ENCODE measurements at regions not wholly inside any gene's neighbourhood (a gene's known extent, or its start where the extent isn't known, plus 50 kb on each side); places are given as distances from the start of the nearest gene placed in this dataset.

DNA sequence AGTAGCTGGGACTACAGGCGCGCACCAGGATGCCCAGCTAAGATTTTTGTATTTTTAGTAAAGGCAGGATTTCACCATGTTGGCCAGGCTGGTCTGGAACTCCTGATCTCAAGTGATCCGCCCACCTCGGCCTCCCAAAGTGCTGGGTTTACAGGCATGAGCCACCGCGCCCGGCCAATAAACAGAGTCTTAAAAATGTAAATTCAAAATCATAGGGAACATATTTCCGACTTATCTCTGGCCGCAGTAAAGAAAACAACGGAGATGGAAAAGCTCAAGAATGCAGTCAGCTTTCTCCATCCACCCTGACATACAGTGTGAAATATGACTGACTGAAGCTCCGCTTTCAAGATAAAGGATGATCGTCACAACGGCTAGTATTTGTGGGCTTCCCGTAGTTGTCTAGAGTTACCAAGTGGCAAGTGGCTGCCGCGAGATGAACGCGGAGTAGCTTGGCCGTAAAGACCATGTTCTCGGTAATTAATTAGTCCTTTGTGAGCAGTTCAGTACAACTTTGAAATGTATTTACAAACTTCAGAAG lies 495.1 kb upstream of the FAT1 start:
- WGBS (ENCODE audit: insufficient coverage, insufficient read length) = no CpG with 5 or more reads among the region's 20 CpGs
- H3K27me3 ChIP-seq (ENCODE audit: control insufficient read depth, insufficient read depth, low read length) = no peaks in the 10 kb centered on the region
- no peak overlapping the region for H3K27ac ChIP-seq (ENCODE audit: low read length)
- H3K4me1 ChIP-seq (ENCODE audit: control insufficient read depth, insufficient read depth, low read length) = no peaks in the 10 kb centered on the region
- no peak overlapping the region for H3K4me3 ChIP-seq (ENCODE audit: low read length)
- no peak for DNase-seq (ENCODE audit: low read depth, low spot score)
- no peaks in the 10 kb centered on the region for H3K9me3 ChIP-seq (ENCODE audit: control insufficient read depth, insufficient read depth, low read length)
- no peaks in the 10 kb centered on the region for H3K36me3 ChIP-seq (ENCODE audit: control insufficient read depth, insufficient read depth, low read length)

DNA sequence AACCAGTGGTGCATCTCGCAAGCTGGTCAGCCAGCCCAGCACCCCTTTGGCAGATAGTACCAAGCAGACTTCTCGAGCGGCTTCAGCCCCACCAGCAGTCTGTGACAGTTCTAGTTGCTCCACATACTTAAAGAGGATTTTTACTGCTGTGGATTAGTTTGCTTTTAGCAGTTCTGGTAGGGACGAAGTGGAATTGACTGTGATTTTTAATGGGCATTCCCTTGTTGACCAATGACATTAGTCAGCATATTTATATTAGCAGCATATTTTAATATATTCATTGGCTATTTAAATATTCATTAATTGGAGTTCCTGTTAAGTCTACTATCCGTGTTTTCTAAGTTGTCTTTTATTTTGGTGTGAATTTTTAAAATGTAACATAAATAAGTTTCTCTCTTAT lies 500.9 kb upstream of the FAT1 start:
- H3K36me3 ChIP-seq (ENCODE audit: control insufficient read depth, insufficient read depth, low read length) = no peaks in the 10 kb centered on the region
- no peak for DNase-seq (ENCODE audit: low read depth, low spot score)
- no CpG with 5 or more reads among the region's 5 CpGs for WGBS (ENCODE audit: insufficient coverage, insufficient read length)
- H3K4me1 ChIP-seq (ENCODE audit: control insufficient read depth, insufficient read depth, low read length) = no peaks in the 10 kb centered on the region
- H3K4me3 ChIP-seq (ENCODE audit: low read length) = no peak overlapping the region
- H3K27ac ChIP-seq (ENCODE audit: low read length) = no peak overlapping the region
- no peaks in the 10 kb centered on the region for H3K9me3 ChIP-seq (ENCODE audit: control insufficient read depth, insufficient read depth, low read length)
- H3K27me3 ChIP-seq (ENCODE audit: control insufficient read depth, insufficient read depth, low read length) = no peaks in the 10 kb centered on the region

DNA sequence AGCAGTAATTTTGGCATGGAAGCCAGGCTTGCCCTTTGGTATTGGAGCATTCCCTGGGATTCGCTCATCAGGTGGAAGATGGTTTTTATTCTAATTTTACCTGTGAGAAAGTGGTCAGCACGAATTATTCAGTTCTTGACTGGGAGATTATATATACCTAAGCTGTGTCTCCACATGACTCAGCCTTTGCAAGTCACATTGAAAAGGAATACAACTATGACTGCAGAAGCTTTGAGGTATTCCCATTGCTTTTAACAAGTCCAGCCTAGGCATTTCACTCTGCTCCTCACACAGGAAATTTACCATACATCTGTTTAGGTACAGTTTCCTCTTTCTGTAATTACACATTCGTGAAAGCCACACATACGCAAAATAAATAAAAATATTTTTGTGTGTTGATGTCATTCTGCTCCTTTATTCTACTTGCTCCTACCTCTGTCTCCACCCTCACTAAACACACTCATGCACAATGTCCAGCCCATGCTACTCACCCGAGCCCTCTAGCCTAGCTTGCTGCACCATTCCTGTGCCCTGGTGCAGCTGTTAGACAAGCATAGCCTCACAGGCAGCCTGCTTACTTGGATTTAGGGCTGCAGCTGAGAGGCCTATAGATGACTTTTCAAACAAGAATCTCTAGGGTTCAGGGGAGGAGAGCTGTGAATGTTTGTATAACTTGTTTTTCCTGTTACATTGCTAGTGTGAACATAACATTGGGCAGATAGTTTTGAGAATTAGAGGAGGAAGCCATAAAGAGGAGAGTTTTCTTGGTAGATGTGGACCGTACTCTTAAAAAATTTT lies 504.4 kb upstream of the FAT1 start:
- Histone ChIP-seq H3K4me1 (ENCODE audit: control insufficient read depth, insufficient read depth, low read length) (no peaks in the 10 kb centered on the region), H3K4me3 (ENCODE audit: low read length) (no peak overlapping the region), H3K27me3 (ENCODE audit: control insufficient read depth, insufficient read depth, low read length) (no peaks in the 10 kb centered on the region), H3K27ac (ENCODE audit: low read length) (no peak overlapping the region), H3K9me3 (ENCODE audit: control insufficient read depth, insufficient read depth, low read length) (no peaks in the 10 kb centered on the region), H3K36me3 (ENCODE audit: control insufficient read depth, insufficient read depth, low read length) (no peaks in the 10 kb centered on the region)
- no peak for DNase-seq (ENCODE audit: low read depth, low spot score)
- 100% methylated on average over 2 of the region's 6 CpGs for WGBS (ENCODE audit: insufficient coverage, insufficient read length)

DNA sequence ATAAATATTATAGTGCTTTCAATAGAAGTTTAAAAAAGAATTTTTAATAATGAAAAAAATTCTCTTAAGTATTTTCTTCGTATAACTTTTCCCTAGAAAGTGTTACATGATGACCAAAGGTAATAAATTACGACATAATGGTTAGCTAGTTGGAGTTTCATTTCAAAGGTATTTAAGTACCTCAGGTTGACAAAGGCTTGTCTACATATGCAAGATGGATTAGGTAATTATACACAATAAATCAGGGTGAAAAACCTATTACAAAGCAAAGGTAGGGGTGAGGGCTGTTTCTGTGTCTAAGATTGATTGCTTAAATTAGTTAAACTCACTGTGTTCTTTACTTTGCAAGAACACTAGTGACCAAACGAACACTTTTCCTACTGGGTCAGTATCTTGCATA lies 508.5 kb upstream of the FAT1 start:
- WGBS (ENCODE audit: insufficient coverage, insufficient read length) = no CpG with 5 or more reads among the region's 3 CpGs
- no peak for DNase-seq (ENCODE audit: low read depth, low spot score)
- no peaks in the 10 kb centered on the region for H3K27me3 ChIP-seq (ENCODE audit: control insufficient read depth, insufficient read depth, low read length)

DNA sequence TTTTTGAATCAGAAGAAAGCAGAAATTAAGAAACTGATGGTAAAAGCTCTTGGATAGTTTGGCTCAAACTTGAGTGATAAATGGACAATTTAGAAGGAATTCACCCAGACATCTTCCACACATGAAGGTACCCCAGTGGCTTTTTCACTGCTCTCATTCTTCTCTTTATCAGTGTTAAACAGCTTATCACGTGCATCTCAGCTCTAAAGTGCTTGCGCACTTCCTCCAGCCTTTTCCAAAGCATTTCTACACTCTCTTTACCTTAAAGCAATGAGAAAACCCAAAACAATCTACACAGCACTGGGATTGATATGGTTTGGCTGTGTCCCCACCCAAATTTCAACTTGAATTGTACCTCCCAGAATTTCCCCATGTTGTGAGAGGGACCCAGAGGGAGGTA lies 509.1 kb upstream of the FAT1 start:
- Histone ChIP-seq H3K9me3 (ENCODE audit: control insufficient read depth, insufficient read depth, low read length) (no peaks in the 10 kb centered on the region), H3K27me3 (ENCODE audit: control insufficient read depth, insufficient read depth, low read length) (no peaks in the 10 kb centered on the region), H3K4me3 (ENCODE audit: low read length) (no peak overlapping the region), H3K27ac (ENCODE audit: low read length) (no peak overlapping the region), H3K4me1 (ENCODE audit: control insufficient read depth, insufficient read depth, low read length) (no peaks in the 10 kb centered on the region), H3K36me3 (ENCODE audit: control insufficient read depth, insufficient read depth, low read length) (no peaks in the 10 kb centered on the region)
- no peak for DNase-seq (ENCODE audit: low read depth, low spot score)
- no CpG with 5 or more reads among the region's 2 CpGs for WGBS (ENCODE audit: insufficient coverage, insufficient read length)

More for the DNA sequence above, 508.5 kb upstream of the FAT1 start:
- Histone ChIP-seq H3K4me1 (ENCODE audit: control insufficient read depth, insufficient read depth, low read length) (no peaks in the 10 kb centered on the region), H3K27ac (ENCODE audit: low read length) (no peak overlapping the region), H3K36me3 (ENCODE audit: control insufficient read depth, insufficient read depth, low read length) (no peaks in the 10 kb centered on the region), H3K9me3 (ENCODE audit: control insufficient read depth, insufficient read depth, low read length) (no peaks in the 10 kb centered on the region), H3K4me3 (ENCODE audit: low read length) (no peak overlapping the region)

DNA sequence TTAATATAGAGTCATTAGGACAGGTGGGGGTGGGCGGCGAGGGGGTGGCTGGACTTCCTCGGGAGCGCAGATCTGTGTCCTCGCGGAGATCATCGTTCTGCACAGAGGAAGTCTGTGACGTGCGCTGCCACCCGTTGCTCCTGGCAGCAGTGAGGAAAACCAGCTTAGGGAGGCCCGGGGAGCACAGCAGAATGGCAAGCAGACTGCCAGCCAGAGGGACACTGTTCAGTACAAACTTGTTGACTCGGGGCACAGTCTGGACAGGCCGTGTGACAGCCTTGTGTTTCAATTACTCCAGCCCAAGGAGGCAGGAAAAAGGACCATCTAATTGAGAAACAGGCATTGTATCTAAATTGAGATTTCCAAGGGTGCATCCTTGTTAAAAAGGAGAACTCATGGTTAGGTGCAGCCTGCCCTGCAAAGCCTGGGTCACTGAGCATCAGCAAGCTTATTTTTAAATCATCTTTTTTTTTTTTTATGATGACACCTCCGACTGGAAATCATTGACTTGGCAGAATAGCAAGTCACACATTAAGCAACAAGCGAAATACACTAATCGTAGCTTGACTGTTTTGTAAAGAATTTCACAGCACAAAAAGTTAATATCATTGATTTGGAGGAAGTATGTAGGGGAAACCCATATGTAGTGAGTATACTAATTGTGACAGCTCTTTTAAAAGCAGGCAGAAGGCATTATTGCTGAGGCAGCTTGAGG lies 512.0 kb upstream of the FAT1 start:
- no peaks in the 10 kb centered on the region for H3K36me3 ChIP-seq (ENCODE audit: control insufficient read depth, insufficient read depth, low read length)
- no CpG with 5 or more reads among the region's 16 CpGs for WGBS (ENCODE audit: insufficient coverage, insufficient read length)
- no peaks in the 10 kb centered on the region for H3K9me3 ChIP-seq (ENCODE audit: control insufficient read depth, insufficient read depth, low read length)
- H3K4me1 ChIP-seq (ENCODE audit: control insufficient read depth, insufficient read depth, low read length) = no peaks in the 10 kb centered on the region
- H3K27me3 ChIP-seq (ENCODE audit: control insufficient read depth, insufficient read depth, low read length) = no peaks in the 10 kb centered on the region
- DNase-seq (ENCODE audit: low read depth, low spot score) = no peak
- no peak overlapping the region for H3K27ac ChIP-seq (ENCODE audit: low read length)
- H3K4me3 ChIP-seq (ENCODE audit: low read length) = no peak overlapping the region

DNA sequence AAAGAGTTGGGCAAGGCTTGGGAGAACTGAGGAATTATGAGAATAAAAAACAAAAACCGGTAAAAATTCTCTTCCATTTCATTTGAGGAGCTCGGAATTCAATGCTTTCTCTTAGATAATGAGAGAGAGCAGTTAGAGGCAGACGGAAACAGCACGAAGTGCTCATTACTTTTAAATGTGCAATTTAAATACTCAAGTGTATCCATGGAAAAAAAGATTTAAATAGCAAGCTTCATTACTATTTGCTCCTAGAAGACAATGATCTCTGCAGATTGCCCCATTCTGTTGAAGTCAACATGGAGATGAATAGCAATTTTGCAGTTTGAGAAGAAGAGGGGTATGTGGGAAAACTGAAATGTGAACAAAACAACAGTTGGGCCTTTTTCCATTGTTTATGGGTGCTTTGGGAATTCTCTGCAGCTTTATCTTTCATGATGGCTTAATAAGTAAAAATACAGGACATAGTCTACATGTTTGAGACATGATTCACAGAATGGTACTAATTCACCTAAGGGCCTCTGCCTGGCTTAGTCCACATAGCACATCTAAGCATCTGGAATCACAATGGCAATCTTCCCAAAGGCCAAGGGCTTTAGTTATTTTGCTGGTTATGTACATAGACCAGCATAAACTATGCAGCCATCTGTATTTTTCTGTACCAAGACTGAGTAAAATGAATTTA lies 512.7 kb upstream of the FAT1 start:
- no peak overlapping the region for H3K27ac ChIP-seq (ENCODE audit: low read length)
- WGBS (ENCODE audit: insufficient coverage, insufficient read length) = no CpG with 5 or more reads among the region's 4 CpGs

DNA sequence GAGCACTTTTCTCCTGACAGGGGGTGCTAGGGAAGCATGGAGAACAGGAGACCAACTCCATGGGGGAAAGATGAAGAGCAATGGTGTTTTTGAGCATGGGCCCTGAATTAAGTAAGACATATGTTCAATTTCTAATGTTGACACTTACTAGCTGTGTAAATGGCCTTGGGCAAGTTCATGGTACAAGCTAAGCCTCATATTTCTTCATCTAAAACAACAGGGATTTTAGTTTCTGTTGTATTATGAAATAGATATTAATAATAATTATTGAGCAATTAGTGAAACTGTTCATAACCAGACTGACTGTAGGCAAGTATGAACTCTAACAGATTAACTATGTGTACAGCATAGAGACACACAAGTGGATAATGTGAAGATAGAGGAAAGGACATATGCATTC lies 515.0 kb upstream of the FAT1 start:
- H3K4me1 ChIP-seq (ENCODE audit: control insufficient read depth, insufficient read depth, low read length) = no peaks in the 10 kb centered on the region
- H3K4me3 ChIP-seq (ENCODE audit: low read length) = no peak overlapping the region
- H3K36me3 ChIP-seq (ENCODE audit: control insufficient read depth, insufficient read depth, low read length) = no peaks in the 10 kb centered on the region
- no peaks in the 10 kb centered on the region for H3K27me3 ChIP-seq (ENCODE audit: control insufficient read depth, insufficient read depth, low read length)
- no peak overlapping the region for H3K27ac ChIP-seq (ENCODE audit: low read length)
- no peak for DNase-seq (ENCODE audit: low read depth, low spot score)
- H3K9me3 ChIP-seq (ENCODE audit: control insufficient read depth, insufficient read depth, low read length) = no peaks in the 10 kb centered on the region

More for the DNA sequence above, 512.7 kb upstream of the FAT1 start:
- no peaks in the 10 kb centered on the region for H3K27me3 ChIP-seq (ENCODE audit: control insufficient read depth, insufficient read depth, low read length)
- H3K36me3 ChIP-seq (ENCODE audit: control insufficient read depth, insufficient read depth, low read length) = no peaks in the 10 kb centered on the region
- no peaks in the 10 kb centered on the region for H3K4me1 ChIP-seq (ENCODE audit: control insufficient read depth, insufficient read depth, low read length)
- no peaks in the 10 kb centered on the region for H3K9me3 ChIP-seq (ENCODE audit: control insufficient read depth, insufficient read depth, low read length)
- H3K4me3 ChIP-seq (ENCODE audit: low read length) = no peak overlapping the region
- DNase-seq (ENCODE audit: low read depth, low spot score) = no peak

DNA sequence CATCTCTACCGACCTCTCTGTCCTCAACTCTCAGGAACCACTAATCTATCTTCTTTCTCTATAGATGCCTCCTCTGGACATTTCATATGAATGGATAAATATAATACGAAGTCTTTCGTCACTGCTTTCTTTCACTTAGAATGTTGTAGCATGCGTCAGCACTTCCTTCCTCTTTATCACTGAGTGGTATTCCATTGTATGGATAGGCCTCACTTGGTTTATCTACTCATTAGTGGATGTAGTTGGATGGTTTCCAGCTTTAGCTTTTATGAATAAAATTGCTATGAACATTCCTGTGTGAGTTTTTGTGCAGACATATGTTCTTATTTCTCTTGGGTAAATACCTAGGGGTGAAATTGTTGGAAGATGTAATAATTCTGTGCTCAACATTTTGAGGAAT lies 528.2 kb upstream of the FAT1 start:
- DNase-seq (ENCODE audit: low read depth, low spot score) = no peak
- WGBS (ENCODE audit: insufficient coverage, insufficient read length) = no CpG with 5 or more reads among the region's 4 CpGs
- H3K36me3 ChIP-seq (ENCODE audit: control insufficient read depth, insufficient read depth, low read length) = no peaks in the 10 kb centered on the region

DNA sequence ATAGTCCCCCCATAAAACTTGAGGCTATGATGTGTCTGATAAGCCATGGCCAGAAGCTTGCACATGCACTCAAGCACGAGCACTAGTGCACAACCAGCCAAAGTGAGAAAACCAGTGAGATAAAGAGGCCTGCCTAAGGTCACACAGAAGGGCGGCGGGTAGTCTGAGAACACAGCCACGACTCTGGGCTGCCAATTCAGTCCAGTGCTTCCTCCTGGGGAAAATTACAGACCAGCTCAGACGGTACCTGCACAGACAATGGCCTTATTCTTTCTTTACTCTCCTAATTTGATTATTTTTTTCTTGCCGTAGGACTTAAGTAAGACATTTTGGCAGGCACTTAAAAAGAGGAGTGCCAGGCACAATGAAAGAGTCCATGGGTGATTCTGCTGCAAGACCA lies 533.2 kb upstream of the FAT1 start:
- H3K9me3 ChIP-seq (ENCODE audit: control insufficient read depth, insufficient read depth, low read length) = no peaks in the 10 kb centered on the region
- H3K36me3 ChIP-seq (ENCODE audit: control insufficient read depth, insufficient read depth, low read length) = no peaks in the 10 kb centered on the region
- no peak overlapping the region for H3K4me3 ChIP-seq (ENCODE audit: low read length)
- no peak overlapping the region for H3K27ac ChIP-seq (ENCODE audit: low read length)
- no peaks in the 10 kb centered on the region for H3K4me1 ChIP-seq (ENCODE audit: control insufficient read depth, insufficient read depth, low read length)
- DNase-seq (ENCODE audit: low read depth, low spot score) = no peak
- H3K27me3 ChIP-seq (ENCODE audit: control insufficient read depth, insufficient read depth, low read length) = no peaks in the 10 kb centered on the region
- WGBS (ENCODE audit: insufficient coverage, insufficient read length) = no CpG with 5 or more reads among the region's 6 CpGs

More for the DNA sequence above, 528.2 kb upstream of the FAT1 start:
- Histone ChIP-seq H3K4me3 (ENCODE audit: low read length) (no peak overlapping the region), H3K27me3 (ENCODE audit: control insufficient read depth, insufficient read depth, low read length) (no peaks in the 10 kb centered on the region), H3K9me3 (ENCODE audit: control insufficient read depth, insufficient read depth, low read length) (no peaks in the 10 kb centered on the region), H3K4me1 (ENCODE audit: control insufficient read depth, insufficient read depth, low read length) (no peaks in the 10 kb centered on the region), H3K27ac (ENCODE audit: low read length) (no peak overlapping the region)

Measured in iPS DF 6.9 (cell line).